ENCODE measurements at regions not wholly inside any gene's neighbourhood (a gene's known extent, or its start where the extent isn't known, plus 50 kb on each side); places are given as distances from the start of the nearest gene placed in this dataset.
A peak's percentile ranks its signal among the peaks of the same experiment; 100 is the strongest.

GRCh38 chr9:20065796-20066700 lies 277.2 kb upstream of the SLC24A2 start:
- no peak for FAIRE-seq
- TF ChIP-seq POLR2AphosphoS5 (IDR thresholded peaks at IDR 0.05; ENCODE audit: low read depth, low read length) = no peak
- TF ChIP-seq SPI1 (IDR thresholded peaks at IDR 0.05; ENCODE audit: low read depth, low read length) = no peak
- TF ChIP-seq POLR2A (IDR thresholded peaks at IDR 0.05; ENCODE audit: low read depth, low read length) = no peak
- TF ChIP-seq POU2F2 (IDR thresholded peaks at IDR 0.05; ENCODE audit: low read depth, low read length) = no peak
- no peak for TF ChIP-seq TAF1 (IDR thresholded peaks at IDR 0.05; ENCODE audit: low read depth, low read length)
- TF ChIP-seq PAX5 (IDR thresholded peaks at IDR 0.05; ENCODE audit: insufficient read depth, low read length, severe bottlenecking) = no peak
- no peak for DNase-seq (ENCODE audit: insufficient read length, low spot score)

DNA sequence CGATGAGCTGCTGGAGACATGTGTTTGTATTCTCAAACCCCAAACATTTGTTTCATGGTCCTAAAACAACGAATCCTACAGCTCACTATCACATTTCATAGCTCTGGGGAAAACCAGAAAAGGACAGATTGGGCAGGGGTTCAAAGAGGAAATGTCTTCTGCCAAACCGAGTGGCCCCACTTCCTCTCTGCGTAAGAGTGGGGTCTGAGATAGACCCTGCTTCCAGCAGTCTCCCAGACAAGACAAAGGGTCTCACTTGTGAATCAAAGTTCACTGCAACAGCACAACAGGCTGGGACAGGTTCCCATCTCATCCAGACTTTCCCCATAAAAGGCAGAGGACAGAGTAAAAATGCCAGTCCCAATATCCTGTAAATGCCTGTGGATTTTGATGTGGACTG lies 276.2 kb upstream of the SLC24A2 start:
- FAIRE-seq = no peak
- TF ChIP-seq SPI1 (IDR thresholded peaks at IDR 0.05; ENCODE audit: low read depth, low read length) = 0 out of 2 replicates have a peak, but pooled peaks have one; percentile 5
- no peak for TF ChIP-seq POU2F2 (IDR thresholded peaks at IDR 0.05; ENCODE audit: low read depth, low read length)
- no peak for DNase-seq (ENCODE audit: insufficient read length, low spot score)

GRCh38 chr9:20054734-20055133 lies 265.9 kb upstream of the SLC24A2 start:
- no peak for DNase-seq (ENCODE audit: insufficient read length, low spot score)
- no peak for FAIRE-seq
- TF ChIP-seq POLR2A (IDR thresholded peaks at IDR 0.05; ENCODE audit: low read depth, low read length) (no peak), POU2F2 (IDR thresholded peaks at IDR 0.05; ENCODE audit: low read depth, low read length) (no peak), SPI1 (IDR thresholded peaks at IDR 0.05; ENCODE audit: low read depth, low read length) (no peak), PAX5 (IDR thresholded peaks at IDR 0.05; ENCODE audit: insufficient read depth, low read length, severe bottlenecking) (no peak), POLR2AphosphoS5 (IDR thresholded peaks at IDR 0.05; ENCODE audit: low read depth, low read length) (no peak), TAF1 (IDR thresholded peaks at IDR 0.05; ENCODE audit: low read depth, low read length) (no peak)

- no peak for DNase-seq (ENCODE audit: insufficient read length, low spot score)
- FAIRE-seq = no peak
- TF ChIP-seq POLR2A (IDR thresholded peaks at IDR 0.05; ENCODE audit: low read depth, low read length) (no peak), TAF1 (IDR thresholded peaks at IDR 0.05; ENCODE audit: low read depth, low read length) (no peak), POU2F2 (IDR thresholded peaks at IDR 0.05; ENCODE audit: low read depth, low read length) (no peak), POLR2AphosphoS5 (IDR thresholded peaks at IDR 0.05; ENCODE audit: low read depth, low read length) (no peak), SPI1 (IDR thresholded peaks at IDR 0.05; ENCODE audit: low read depth, low read length) (peak; percentile 58), PAX5 (IDR thresholded peaks at IDR 0.05; ENCODE audit: insufficient read depth, low read length, severe bottlenecking) (no peak)
These were observed 260.1 kb upstream of the SLC24A2 start for GRCh38 chr9:20048985-20049384.

DNA sequence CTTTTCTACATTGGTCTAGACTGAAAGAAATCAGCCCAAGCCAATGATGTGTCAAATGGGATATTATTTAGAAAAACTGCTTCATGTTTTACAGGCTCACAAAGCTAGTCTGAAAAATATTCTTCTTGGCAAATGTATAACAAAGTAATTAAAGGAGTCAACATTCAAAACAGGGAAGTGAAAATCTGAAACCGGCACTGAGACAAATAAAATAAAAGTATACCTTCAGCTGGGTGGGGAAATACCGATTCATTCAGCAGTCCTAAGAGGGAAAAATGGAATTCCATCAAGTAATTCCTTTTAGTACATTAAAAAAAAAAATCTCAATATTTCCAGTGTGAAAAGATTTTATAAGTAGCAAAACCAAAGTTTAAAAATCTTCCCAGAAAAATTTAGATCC lies 259.6 kb upstream of the SLC24A2 start:
- DNase-seq (ENCODE audit: insufficient read length, low spot score) (no peak), FAIRE-seq (no peak)
- no peak for TF ChIP-seq PAX5 (IDR thresholded peaks at IDR 0.05; ENCODE audit: insufficient read depth, low read length, severe bottlenecking)
- no peak for TF ChIP-seq POLR2A (IDR thresholded peaks at IDR 0.05; ENCODE audit: low read depth, low read length)
- peak; percentile 66 for TF ChIP-seq SPI1 (IDR thresholded peaks at IDR 0.05; ENCODE audit: low read depth, low read length)
- no peak for TF ChIP-seq TAF1 (IDR thresholded peaks at IDR 0.05; ENCODE audit: low read depth, low read length)
- no peak for TF ChIP-seq POU2F2 (IDR thresholded peaks at IDR 0.05; ENCODE audit: low read depth, low read length)

DNA sequence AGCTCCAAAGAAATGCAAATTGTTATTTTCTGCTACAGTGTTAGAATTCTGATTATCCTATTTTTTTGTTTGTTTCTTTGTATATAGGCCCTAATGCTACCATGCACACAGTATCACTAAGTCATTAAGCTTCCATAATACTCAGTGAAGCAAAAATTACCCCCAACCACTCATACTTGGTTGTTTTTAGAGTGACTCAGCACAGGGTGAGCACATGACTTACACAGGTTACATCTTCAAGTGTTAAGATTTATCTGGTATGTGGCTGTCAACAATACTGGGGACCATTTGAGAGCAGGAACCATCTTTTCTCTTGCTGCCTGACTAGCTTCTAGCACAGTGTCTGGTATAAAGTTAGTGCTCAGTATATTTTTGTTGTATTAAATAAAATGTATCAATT lies 255.8 kb upstream of the SLC24A2 start:
- TF ChIP-seq SPI1 (IDR thresholded peaks at IDR 0.05; ENCODE audit: low read depth, low read length) = no peak
- no peak for TF ChIP-seq TAF1 (IDR thresholded peaks at IDR 0.05; ENCODE audit: low read depth, low read length)
- no peak for TF ChIP-seq PAX5 (IDR thresholded peaks at IDR 0.05; ENCODE audit: insufficient read depth, low read length, severe bottlenecking)
- TF ChIP-seq POLR2A (IDR thresholded peaks at IDR 0.05; ENCODE audit: low read depth, low read length) = no peak
- TF ChIP-seq POU2F2 (IDR thresholded peaks at IDR 0.05; ENCODE audit: low read depth, low read length) = no peak
- TF ChIP-seq POLR2AphosphoS5 (IDR thresholded peaks at IDR 0.05; ENCODE audit: low read depth, low read length) = no peak
- DNase-seq (ENCODE audit: insufficient read length, low spot score) (no peak), FAIRE-seq (no peak)

GRCh38 chr9:20043461-20043860 lies 254.6 kb upstream of the SLC24A2 start:
- FAIRE-seq = no peak
- DNase-seq (ENCODE audit: insufficient read length, low spot score) = no peak
- no peak for TF ChIP-seq TAF1 (IDR thresholded peaks at IDR 0.05; ENCODE audit: low read depth, low read length)
- TF ChIP-seq POU2F2 (IDR thresholded peaks at IDR 0.05; ENCODE audit: low read depth, low read length) = no peak
- TF ChIP-seq PAX5 (IDR thresholded peaks at IDR 0.05; ENCODE audit: insufficient read depth, low read length, severe bottlenecking) = no peak
- no peak for TF ChIP-seq POLR2AphosphoS5 (IDR thresholded peaks at IDR 0.05; ENCODE audit: low read depth, low read length)
- no peak for TF ChIP-seq SPI1 (IDR thresholded peaks at IDR 0.05; ENCODE audit: low read depth, low read length)
- TF ChIP-seq POLR2A (IDR thresholded peaks at IDR 0.05; ENCODE audit: low read depth, low read length) = no peak

GRCh38 chr9:20043035-20043434 lies 254.2 kb upstream of the SLC24A2 start:
- FAIRE-seq (no peak), DNase-seq (ENCODE audit: insufficient read length, low spot score) (no peak)
- TF ChIP-seq POU2F2 (IDR thresholded peaks at IDR 0.05; ENCODE audit: low read depth, low read length) = no peak
- TF ChIP-seq POLR2AphosphoS5 (IDR thresholded peaks at IDR 0.05; ENCODE audit: low read depth, low read length) = no peak
- no peak for TF ChIP-seq PAX5 (IDR thresholded peaks at IDR 0.05; ENCODE audit: insufficient read depth, low read length, severe bottlenecking)
- TF ChIP-seq POLR2A (IDR thresholded peaks at IDR 0.05; ENCODE audit: low read depth, low read length) = no peak
- no peak for TF ChIP-seq SPI1 (IDR thresholded peaks at IDR 0.05; ENCODE audit: low read depth, low read length)
- no peak for TF ChIP-seq TAF1 (IDR thresholded peaks at IDR 0.05; ENCODE audit: low read depth, low read length)

GRCh38 chr9:20042128-20042711 lies 253.4 kb upstream of the SLC24A2 start:
- DNase-seq (ENCODE audit: insufficient read length, low spot score) (no peak), FAIRE-seq (peak; percentile 47)
- TF ChIP-seq POLR2A (IDR thresholded peaks at IDR 0.05; ENCODE audit: low read depth, low read length) (no peak), PAX5 (IDR thresholded peaks at IDR 0.05; ENCODE audit: insufficient read depth, low read length, severe bottlenecking) (no peak), SPI1 (IDR thresholded peaks at IDR 0.05; ENCODE audit: low read depth, low read length) (no peak), POLR2AphosphoS5 (IDR thresholded peaks at IDR 0.05; ENCODE audit: low read depth, low read length) (no peak), POU2F2 (IDR thresholded peaks at IDR 0.05; ENCODE audit: low read depth, low read length) (no peak), TAF1 (IDR thresholded peaks at IDR 0.05; ENCODE audit: low read depth, low read length) (no peak)

All from GM12891 (cell line).